Stimulated activated CD4-positive, alpha-beta T cell treated with anti-CD3 and anti-CD28 coated beads, TNF-alpha, amount 100 ng/mL, for 1 hour (primary cell): ENCODE measurements at regions not wholly inside any gene's neighbourhood (a gene's known extent, or its start where the extent isn't known, plus 50 kb on each side); places are given as distances from the start of the nearest gene placed in this dataset.
"Not testable (repeated sequence)": the region's sequence is repeated elsewhere in the genome, so short reads cannot be mapped to it uniquely, and the experiment has no call there.

ENCODE experiments used
- DNase-seq, 3 donors: peaks; one replicate each; pipeline ENCODE4 v3.0.0-alpha.2; 2020; ENCODE audit warnings: low read depth in 3 of 3, low spot score in 1 of 3

DNA sequence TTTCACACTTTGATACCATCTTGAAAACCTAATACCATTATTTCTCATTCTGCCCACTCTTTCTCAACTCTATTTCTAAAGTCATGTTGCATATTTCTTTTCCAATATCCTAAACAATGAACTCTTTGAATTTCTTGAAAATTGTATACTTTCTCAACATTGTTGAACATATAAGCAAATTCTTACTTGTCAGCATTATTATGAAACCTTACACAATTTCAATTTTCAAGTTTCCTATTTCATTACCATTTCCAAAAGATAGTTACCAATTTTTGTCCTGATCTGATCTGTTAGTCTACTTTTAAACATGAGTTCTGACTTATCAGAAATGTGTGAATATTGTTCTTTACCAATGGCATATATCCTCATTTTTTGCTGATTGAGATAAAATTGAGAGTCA, 806.3 kb upstream of the IGFBP7 start:
- no peak for DNase-seq

DNA sequence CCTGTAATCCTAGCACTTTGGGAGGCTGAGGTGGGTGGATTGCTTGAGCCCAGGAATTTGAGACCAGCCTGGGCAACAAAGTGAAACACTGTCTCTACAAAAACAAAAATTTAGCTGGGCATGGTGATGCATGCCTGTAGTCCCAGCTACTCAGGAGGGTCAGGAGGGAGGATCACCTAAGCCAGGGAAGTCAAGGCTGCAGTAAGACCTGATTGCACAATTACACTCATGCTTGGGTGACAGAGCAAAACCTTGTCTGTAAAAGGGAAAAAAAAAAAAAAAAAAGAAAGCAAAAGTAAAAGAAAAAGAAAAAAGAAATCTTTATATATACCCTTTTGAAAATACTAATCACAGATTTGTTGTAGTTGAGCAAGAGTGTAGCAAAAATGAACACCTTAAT, 801.0 kb upstream of the IGFBP7 start:
- no peak for DNase-seq

DNA sequence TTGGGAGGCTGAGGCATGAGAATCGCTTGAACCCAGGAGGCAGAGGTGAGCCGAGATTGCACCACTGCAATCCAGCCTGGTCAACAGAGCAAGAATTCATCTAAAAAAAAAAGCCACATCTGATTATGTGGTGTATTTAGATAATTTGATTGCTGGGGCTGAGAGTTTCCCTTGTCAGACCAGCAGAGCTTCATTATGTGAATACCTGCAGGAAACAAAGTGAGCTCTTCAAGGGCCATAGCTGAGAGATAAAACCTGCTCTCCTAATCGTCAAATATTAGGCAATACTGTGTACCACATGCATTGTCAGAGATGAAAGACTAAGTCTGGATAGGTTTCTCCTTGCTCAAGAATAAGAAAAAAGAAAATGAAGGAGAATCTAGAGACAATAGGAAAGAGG, 800.0 kb upstream of the IGFBP7 start:
- no peak for DNase-seq

DNA sequence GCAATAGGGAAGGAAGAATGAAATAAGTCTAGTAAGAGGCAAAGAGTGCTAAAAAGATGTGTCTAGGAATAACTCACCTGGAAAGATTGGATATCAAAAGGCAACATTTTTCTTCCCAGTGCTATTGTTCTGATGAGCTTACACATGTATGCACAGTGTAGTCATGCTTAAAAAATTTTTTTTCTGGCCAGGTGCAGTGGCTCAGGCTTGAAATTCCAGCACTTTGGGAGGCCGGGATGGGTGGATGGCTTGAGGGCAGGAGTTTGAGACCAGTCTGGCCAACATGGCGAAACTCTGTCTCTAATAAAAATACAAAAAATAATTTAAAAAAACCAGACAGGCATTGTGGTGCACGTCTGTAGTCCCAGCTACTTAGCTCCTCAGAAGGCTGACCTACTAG, 795.8 kb upstream of the IGFBP7 start:
- DNase-seq: no peak

DNA sequence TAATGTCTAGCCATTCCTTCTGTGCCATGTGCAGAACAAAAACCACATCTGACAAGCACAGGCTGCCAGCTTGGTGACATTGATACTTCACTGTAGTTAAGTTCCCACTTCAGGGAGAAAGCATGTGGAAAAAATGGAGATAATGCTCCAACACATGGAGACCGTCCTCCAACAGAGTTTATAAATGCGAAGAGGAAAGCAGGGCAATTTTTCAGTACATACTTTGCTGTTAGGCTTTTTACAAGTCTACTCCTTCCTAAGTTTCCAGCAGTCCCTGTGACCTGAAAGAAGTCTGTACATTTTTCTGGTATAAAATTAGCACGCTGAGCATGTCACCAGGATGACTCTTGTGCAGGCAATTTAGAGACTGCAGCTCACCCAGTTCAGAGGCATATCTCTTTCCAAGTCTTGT, 766.9 kb upstream of the IGFBP7 start:
- DNase-seq: no peak

DNA sequence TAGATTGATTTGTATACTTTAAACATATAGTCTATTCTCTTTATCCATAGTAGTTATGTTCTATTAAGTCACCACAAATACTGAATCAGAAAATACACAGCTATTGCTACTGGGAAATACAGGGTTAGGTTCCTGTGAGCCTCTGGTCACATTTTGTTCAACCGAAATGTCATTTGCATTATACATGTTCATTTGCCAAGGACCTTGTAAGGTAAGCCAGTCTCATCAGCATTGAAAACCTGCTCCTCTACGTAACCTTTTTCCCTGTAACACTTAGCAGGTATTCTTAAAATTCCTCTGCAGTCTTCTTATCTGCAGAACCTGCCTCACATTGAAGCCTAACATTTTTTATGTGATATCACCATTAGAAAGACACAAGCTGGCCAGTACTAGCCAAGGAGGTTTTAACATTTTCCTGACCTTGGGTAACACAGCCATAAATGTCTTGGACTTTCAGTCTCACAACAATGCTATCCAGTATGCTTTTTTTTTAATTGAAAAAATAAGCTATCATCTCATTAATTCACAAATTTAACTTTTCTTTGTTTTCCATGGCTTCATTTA, 765.7 kb upstream of the IGFBP7 start:
- no peak for DNase-seq

DNA sequence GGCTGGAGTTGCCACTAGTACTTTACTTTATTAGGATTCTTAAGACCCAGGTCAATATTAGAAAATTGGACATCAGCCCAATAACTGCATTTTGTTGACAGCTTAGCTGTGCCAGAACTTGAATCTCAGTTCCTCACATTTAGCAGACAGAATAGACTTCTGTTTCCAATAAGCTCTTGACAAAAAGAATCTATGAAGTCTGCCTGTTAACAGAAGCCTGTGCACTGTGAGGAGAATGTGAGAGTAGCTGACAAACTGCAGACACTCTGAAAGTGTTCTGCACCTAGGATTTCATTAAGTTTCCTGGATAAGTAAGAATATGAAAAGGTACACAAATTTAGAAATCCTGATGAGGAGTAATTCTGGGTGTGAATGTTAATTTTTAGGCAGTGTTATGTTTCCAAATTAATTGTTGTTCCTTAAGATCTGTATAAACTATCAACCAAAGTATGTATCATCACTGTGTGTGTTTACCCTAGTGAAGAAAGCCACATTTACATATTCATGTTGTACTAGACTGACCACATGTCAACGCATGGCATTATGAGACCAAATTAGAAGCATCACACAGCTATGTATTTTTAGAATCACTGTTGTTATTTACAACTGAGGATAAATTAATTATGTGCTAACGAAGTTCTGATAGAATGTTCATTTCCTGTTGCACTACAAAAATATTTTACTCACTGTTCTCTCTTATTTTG, 756.4 kb upstream of the IGFBP7 start:
- no peak for DNase-seq

DNA sequence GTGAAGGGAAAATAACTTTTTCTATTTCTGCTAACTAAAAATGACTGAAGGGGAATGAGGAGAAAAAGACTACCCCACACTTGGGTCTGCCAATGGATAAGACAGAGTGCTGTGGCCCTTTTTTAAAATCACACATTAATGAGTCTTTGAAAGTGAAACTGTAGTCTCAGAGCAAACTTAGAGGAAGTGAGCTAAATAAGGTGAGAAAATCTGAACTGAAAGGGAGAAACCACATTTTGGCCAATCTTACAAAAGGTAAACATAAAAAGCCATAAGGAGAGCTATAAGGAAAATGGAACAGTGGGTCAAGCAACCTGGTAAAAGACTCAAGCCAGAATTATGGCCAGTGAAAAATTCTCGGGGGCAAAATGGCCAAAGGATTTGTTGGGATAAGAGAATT, 755.1 kb upstream of the IGFBP7 start:
- no peak for DNase-seq

DNA sequence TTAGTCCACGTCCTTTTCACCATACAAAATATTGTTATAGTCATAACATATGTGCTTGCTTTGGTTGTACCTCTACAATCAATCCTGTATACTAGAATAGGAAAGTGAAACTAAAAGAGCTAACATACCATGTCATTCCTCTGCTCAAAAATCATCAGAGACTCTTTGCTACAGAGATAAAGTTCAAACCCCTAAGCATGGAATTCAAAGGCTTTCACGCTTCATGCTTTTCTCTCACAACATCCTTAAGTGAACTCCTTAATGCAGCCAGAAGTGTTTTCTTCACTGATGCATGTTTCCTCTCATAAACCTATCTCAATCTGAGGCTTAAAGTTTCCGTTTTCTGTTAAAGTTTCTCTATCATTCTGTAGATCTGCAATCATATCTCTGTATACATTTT, 744.6 kb upstream of the IGFBP7 start:
- DNase-seq: no peak

DNA sequence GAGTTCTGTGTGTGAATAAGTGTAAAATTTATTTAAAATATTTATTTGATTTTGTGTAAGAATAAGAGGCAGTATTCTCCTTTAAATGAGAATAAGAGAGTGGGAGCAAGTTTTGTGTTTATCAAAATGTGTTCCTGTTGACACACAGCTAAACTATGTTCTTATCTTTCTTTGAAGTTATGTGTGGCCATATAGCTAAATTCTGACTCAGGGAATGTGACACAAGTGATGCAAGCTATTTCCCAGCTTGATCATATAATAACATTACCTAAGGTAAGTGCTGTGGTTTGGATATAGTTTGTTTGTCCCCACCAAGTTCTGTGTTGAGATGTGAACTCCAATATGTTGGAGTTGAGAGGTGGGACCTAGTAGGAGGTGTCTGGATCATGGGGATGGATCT, 740.0 kb upstream of the IGFBP7 start:
- no peak for DNase-seq

DNA sequence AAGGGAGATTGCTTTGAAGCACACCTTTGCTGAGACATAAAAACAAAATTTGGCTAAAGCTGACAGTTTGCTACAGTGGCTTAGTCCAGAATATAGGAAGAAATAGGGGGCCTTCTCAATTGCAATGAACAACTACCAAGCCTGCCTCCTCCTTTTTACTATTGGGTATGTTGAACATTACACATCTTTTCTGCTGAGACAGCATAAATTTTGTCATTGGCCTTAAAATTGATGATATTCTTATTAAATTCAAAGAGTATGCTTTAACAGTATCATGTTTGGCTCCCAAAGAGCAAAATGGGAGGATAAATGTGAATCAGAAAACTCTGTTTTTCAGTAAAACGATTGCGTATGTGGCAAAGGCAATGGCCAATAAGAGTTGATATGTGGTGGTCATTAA, 721.9 kb upstream of the IGFBP7 start:
- no peak for DNase-seq

DNA sequence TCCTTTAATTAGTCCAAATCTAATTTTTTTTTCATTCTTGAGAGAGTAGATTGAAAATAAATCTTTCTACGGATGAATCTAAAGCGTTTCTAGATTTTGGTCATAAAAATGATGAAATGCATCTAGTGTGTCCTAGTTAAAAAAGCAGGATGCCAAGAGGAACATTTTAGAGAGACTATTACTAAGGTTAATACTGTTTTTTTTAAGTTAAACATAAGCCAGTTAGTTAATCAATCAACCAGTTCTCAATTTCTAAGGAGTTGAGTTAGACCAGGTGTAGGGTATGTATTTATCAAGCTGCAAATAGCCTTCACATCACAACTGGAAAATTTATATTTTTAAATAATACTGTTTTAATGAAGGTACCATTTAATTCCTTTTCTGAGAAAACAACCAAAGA, 679.5 kb upstream of the IGFBP7 start:
- DNase-seq: no peak

DNA sequence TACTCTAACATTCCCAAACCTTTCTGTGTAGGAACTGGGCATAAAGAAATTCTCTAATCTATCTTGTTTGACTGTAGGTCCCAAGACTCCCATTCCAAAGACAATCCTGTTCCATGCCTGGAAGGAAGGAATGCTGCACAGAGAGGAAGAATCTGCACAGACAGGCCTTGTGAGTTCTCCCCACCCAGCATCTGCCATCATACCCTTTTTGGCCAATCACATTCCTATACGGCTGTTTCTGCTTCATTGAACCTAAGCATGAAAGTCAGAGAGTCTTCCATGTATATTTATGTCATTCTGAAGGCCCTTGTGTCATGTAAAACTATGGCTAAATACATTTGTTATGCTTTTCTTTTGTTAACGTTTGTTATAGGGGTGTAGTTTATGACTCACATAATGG, 667.7 kb upstream of the IGFBP7 start:
- DNase-seq: no peak

DNA sequence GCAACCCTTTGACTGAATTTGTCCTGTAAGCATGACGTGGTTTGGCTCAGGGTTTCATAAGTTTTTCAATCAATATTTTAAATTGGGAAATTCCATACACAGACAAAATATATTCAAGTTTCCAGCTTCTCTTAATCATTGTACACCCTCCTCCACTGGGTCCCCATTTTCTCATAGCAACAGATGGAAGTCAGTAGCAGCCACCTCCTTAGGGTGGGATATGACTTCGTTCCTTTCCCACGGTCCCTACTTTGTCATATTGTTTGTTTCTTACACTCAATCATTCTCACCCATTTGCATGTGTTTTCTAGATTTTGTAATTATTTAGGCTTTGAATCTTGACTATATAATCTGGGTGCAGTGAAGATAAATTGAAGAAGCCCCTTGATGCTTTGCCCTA, 664.5 kb upstream of the IGFBP7 start:
- DNase-seq: no peak

DNA sequence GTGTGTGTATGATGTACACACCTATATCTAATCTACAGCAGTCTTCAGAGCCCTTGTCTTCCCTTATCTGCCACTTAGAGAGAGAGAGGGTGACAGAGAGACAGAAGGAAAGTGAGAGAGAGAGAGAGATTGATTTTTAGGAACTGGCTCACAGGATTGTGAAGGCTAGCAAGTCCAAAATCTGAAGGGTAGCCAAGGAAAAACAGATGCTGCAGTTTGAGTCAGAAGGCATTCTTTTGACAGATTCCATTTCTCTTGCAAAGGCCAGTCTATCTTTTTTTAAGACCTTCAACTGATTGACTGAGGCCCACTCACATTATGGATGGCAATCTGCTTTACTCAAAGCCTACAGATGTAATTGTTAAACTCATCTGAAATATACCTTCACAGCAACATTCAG, 664.0 kb upstream of the IGFBP7 start:
- no peak for DNase-seq

DNA sequence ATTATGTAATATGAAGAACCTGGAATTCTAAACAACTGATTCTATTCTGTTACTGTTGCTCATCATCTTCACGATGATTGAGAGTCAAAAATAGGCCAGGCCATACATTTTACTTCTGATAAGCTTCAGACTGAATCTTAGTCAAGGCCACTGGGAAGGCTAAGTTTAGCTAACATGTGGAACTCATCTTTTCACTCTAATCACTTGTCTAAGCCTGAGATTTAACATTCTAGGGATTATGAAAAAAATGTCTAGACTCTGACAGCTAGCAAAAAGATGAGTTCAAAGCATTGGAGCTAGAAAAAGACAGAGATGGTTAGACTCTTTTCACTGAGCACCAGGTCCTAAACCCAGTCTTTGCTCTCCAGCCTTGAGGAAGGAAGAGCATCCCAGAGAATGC, 656.2 kb upstream of the IGFBP7 start:
- DNase-seq: no peak

DNA sequence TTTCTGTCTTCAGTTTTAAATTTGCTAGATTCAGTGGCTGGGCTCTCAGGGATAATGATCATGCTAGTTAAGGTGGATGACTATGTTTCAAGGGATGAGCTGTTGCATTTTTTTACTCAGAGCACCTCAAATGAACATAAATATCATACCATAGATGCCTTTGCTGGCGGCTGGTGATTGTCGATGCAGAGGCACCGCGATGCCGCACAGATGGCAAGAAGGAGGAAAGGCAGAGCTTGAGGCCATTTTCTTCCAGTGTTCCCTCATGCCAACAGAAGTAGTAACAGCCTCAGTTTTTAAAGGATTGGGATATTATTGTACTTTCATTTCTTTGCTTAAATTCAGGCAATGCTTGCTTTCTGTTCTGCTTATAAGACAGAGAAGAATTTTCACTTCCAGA, 654.7 kb upstream of the IGFBP7 start:
- DNase-seq: no peak

DNA sequence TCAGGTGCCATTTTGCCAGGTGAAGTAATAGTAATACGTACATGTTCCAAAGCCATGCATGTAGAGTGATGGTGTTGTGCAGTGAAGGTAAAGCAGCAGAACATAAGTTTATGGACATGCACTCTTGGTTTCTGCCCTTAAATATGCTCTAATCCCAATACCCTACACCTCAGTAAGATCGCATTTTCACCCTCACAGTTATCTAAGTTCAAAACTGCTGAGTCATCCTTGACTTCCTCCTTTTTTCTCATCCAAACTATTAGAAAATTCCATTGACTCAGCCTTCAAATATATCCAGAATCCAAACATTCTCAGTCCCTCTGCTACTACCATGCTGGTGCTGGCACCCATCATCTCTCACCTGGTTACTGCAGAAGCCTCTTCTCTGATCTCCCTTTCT, 652.9 kb upstream of the IGFBP7 start:
- no peak for DNase-seq

DNA sequence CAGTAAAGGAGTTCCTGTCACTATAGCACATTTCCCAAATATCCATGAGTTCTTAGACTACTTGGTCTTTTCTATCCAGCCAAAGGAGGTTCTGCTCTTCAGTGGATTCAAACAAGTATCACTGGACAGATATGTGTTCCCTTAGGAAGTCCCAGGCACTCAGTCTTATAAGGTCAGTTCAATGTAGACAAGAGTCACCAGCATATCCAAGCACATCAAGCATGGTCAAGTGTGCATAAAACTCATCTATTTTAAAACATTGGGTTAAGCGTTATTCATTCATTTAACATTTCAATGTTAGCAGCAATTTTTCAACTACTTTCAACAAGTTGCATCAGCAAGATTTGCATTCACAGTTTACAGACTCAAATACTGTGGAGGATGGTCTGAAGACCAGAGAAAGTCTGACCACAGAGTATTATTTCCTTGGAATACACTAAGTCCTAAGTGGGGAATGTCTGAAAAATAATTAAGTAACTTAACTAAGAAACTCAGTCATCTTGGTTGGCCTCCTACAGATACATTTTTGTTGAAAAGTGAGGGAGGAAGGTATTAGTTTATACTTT, 630.5 kb upstream of the IGFBP7 start:
- no peak for DNase-seq

DNA sequence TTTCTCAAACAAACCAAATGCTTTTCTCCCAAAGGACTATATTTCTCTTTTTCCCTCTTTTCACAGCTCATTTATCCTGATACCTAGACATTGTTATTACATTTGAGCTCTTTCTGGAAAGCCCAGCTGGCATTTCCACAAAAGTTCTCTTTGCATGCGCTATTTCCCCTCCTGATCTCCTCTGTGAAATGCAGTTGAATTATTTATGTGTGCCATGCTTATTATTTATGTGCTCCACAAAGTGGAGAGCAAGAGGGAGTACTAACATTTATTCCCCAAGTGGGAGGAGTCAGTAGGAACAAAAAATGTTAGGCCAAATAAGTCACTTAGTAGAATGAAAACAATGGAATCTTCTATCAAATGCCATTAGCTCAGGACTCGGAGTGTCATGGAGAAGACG, 626.6 kb upstream of the IGFBP7 start:
- no peak for DNase-seq

DNA sequence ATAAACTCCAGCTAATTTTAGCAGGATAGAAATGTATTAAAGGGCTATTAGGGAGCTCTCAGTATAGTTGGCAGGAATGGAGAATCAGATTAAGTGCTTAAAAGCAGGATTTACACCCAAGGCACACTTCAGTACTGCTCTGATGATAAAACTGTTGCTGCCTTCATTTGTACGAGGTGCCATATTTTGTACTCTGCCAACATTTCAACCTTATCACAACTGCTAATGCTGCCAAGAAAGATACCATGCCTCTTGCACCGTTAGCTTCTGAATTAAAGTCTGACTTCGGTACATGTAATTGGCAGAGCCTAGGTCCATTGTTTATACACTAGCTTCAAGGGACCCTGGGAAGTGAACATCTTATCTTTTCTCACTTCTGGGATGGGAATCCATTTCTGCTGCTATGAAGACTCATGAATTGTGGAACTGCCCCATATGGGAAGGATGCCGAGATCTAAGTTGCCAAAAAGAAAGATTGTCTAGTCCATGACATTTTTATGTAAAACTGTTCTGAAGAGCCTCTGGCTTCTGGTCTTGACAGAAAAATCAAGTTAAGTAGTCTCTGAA, 624.0 kb upstream of the IGFBP7 start:
- no peak for DNase-seq

DNA sequence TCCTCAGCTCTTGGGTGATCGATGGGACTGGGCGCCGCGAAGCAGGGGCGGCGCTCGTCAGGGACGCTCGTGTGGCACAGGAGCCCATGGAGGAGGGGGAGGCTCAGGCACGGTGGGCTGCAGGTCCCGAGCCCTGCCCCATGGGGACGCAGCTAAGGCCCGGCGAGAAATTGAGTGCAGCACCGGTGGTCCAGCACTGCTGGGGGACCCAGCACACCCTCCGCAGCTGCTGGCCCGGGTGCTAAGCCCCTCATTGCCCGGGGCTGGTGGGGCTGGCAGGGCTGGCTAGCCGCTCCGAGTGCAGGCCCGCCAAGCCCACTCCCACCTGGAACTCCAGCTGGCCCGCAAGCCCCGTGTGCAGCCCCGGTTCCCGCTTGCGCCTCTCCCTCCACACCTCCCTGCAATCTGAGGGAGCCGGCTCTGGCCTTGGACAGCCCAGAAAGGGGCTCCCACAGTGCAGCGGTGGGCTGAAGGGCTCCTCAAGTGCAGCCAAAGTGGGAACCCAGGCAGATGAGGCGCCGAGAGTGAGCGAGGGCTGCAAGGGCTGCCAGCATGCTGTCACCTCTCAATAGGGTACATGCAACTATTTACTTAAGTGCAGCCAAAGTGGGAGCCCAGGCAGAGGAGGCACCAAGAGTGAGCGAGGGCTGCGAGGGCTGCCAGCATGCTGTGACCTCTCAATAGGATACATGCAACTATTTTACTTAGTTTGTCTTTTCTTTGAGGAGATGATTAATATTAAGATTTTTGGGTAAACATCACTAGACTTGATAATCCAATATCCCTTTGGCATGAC, 619.8 kb upstream of the IGFBP7 start:
- DNase-seq: not testable (repeated sequence)
